ENCODE measurements at regions not wholly inside any gene's neighbourhood (a gene's known extent, or its start where the extent isn't known, plus 50 kb on each side); places are given as distances from the start of the nearest gene placed in this dataset.

DNA sequence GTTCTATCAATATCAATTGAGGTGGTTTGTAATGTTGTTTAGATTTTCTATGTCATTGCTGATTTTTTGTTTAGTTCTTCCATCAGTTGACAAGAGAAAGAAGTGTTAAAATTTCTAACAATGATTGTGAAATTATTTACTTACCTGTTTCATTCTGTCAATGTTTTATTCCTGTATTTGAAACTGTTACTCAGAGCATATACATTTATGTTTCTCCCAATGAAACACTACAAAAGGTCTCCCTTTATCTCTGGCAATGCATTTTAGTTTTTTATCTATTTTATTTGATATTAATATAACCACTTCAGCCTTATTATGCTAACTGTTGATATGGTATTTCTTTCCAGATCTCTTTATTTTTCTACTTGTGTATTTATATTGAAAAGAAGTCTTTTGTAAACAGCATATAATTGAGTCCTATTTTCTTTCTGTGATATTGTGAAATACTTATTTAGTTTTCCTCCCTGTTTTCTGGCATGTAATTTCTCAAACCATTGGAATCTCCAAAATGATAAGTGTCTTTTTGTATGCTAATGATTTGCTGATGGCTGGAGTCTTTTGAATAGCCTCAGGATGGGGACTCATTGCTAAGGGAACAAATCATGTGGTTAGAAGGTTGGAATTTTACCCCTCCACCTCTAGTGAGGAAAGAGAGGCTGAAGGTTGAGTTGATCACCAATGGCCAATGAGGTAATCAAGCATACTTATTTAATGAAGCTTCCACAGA, 122.0 kb downstream of the ADSS2 start:
- TF ChIP-seq CTCF (conservative IDR thresholded peaks at IDR 0.05; ENCODE audit: low read length) (no peak), EZH2phosphoT487 (IDR thresholded peaks at IDR 0.05; ENCODE audit: borderline replicate concordance) (no peak)

Data from Loucy (cell line).